ENCODE measurements at regions not wholly inside any gene's neighbourhood (a gene's known extent, or its start where the extent isn't known, plus 50 kb on each side); places are given as distances from the start of the nearest gene placed in this dataset.

GRCh38 chr18:67219821-67220220 lies 296.7 kb downstream of the DSEL start:
- Histone ChIP-seq H3K27ac (ENCODE audit: low read length) (no peak overlapping the region), H3K9me3 (ENCODE audit: control insufficient read depth, insufficient read depth, low read length) (no peaks in the 10 kb centered on the region), H3K36me3 (ENCODE audit: control insufficient read depth, insufficient read depth, low read length) (no peaks in the 10 kb centered on the region), H3K4me3 (ENCODE audit: low read length) (no peak overlapping the region), H3K27me3 (ENCODE audit: control insufficient read depth, insufficient read depth, low read length) (no peaks in the 10 kb centered on the region), H3K4me1 (ENCODE audit: control insufficient read depth, insufficient read depth, low read length) (no peaks in the 10 kb centered on the region)
- DNase-seq (no peak), ATAC-seq (no peak)
- Mint-ChIP-seq H3K27ac (no peak overlapping the region), H3K9me3 (no peaks in the 10 kb centered on the region), H3K27me3 (ENCODE audit: low read depth in 2 of 2) (no peaks in the 10 kb centered on the region), H3K4me1 (no peaks in the 10 kb centered on the region), H3K36me3 (no peaks in the 10 kb centered on the region), H3K4me3 (no peak overlapping the region)
- no peak for TF ChIP-seq CTCF (IDR thresholded peaks at IDR 0.05)
- WGBS (ENCODE audit: insufficient coverage): 86% methylated on average over 5 of the region's 5 CpGs
- intact Hi-C loops (cut with micrococcal nuclease): no loop called here

GRCh38 chr18:67218556-67218955 lies 298.0 kb downstream of the DSEL start:
- no peak overlapping the region for H3K4me3 ChIP-seq (ENCODE audit: low read length)
- Mint-ChIP-seq H3K4me3 (no peak overlapping the region), H3K9me3 (no peaks in the 10 kb centered on the region), H3K27me3 (ENCODE audit: low read depth in 2 of 2) (no peaks in the 10 kb centered on the region), H3K4me1 (no peaks in the 10 kb centered on the region), H3K27ac (no peak overlapping the region), H3K36me3 (no peaks in the 10 kb centered on the region)
- H3K27ac ChIP-seq (ENCODE audit: low read length): no peak overlapping the region
- WGBS (ENCODE audit: insufficient coverage): 82% methylated on average over 2 of the region's 3 CpGs
- ATAC-seq (no peak), DNase-seq (no peak)
- H3K27me3 ChIP-seq (ENCODE audit: control insufficient read depth, insufficient read depth, low read length): no peaks in the 10 kb centered on the region
- no peaks in the 10 kb centered on the region for H3K36me3 ChIP-seq (ENCODE audit: control insufficient read depth, insufficient read depth, low read length)
- intact Hi-C loops (cut with micrococcal nuclease): no loop called here
- no peaks in the 10 kb centered on the region for H3K4me1 ChIP-seq (ENCODE audit: control insufficient read depth, insufficient read depth, low read length)
- no peak for TF ChIP-seq CTCF (IDR thresholded peaks at IDR 0.05)
- no peaks in the 10 kb centered on the region for H3K9me3 ChIP-seq (ENCODE audit: control insufficient read depth, insufficient read depth, low read length)

- no peak overlapping the region for H3K27ac Mint-ChIP-seq
- H3K4me1 ChIP-seq (ENCODE audit: control insufficient read depth, insufficient read depth, low read length): no peaks in the 10 kb centered on the region
- no peaks in the 10 kb centered on the region for H3K36me3 Mint-ChIP-seq
- DNase-seq: peak in 1 of 2 donors; percentile 79
- no peaks in the 10 kb centered on the region for H3K36me3 ChIP-seq (ENCODE audit: control insufficient read depth, insufficient read depth, low read length)
- no peaks in the 10 kb centered on the region for H3K4me1 Mint-ChIP-seq
- H3K9me3 ChIP-seq (ENCODE audit: control insufficient read depth, insufficient read depth, low read length): no peaks in the 10 kb centered on the region
- ATAC-seq: peak; percentile 65 to 80 (median 74)
- H3K27me3 ChIP-seq (ENCODE audit: control insufficient read depth, insufficient read depth, low read length): no peaks in the 10 kb centered on the region
- 0% methylated on average over 2 of the region's 7 CpGs for WGBS (ENCODE audit: insufficient coverage)
- intact Hi-C loops (cut with micrococcal nuclease): loop anchor here (1.0 to 2.0 kb wide), 2 partner anchors 1443 to 1517 kb away; no protein-coding TSS in a partner anchor
- TF ChIP-seq CTCF (IDR thresholded peaks at IDR 0.05): peak; percentile 78
- no peaks in the 10 kb centered on the region for H3K27me3 Mint-ChIP-seq (ENCODE audit: low read depth in 2 of 2)
- no peak overlapping the region for H3K4me3 ChIP-seq (ENCODE audit: low read length)
- H3K4me3 Mint-ChIP-seq: no peak overlapping the region
- H3K9me3 Mint-ChIP-seq: no peaks in the 10 kb centered on the region
- no peak overlapping the region for H3K27ac ChIP-seq (ENCODE audit: low read length)
Measured at GRCh38 chr18:67217551-67218166, 298.9 kb downstream of the DSEL start.

- no peak for DNase-seq
- Mint-ChIP-seq H3K36me3 (no peaks in the 10 kb centered on the region), H3K4me1 (no peaks in the 10 kb centered on the region), H3K27ac (no peak overlapping the region), H3K9me3 (no peaks in the 10 kb centered on the region), H3K27me3 (ENCODE audit: low read depth in 2 of 2) (no peaks in the 10 kb centered on the region), H3K4me3 (no peak overlapping the region)
- H3K4me3 ChIP-seq (ENCODE audit: low read length): no peak overlapping the region
- 80% methylated on average over 1 of the region's 1 CpG for WGBS (ENCODE audit: insufficient coverage)
- no peaks in the 10 kb centered on the region for H3K36me3 ChIP-seq (ENCODE audit: control insufficient read depth, insufficient read depth, low read length)
- no peaks in the 10 kb centered on the region for H3K9me3 ChIP-seq (ENCODE audit: control insufficient read depth, insufficient read depth, low read length)
- no peaks in the 10 kb centered on the region for H3K27me3 ChIP-seq (ENCODE audit: control insufficient read depth, insufficient read depth, low read length)
- intact Hi-C loops (cut with micrococcal nuclease): loop anchor here (1.0 to 2.0 kb wide), 2 partner anchors 1443 to 1518 kb away; no protein-coding TSS in a partner anchor
- no peak for TF ChIP-seq CTCF (IDR thresholded peaks at IDR 0.05)
- H3K4me1 ChIP-seq (ENCODE audit: control insufficient read depth, insufficient read depth, low read length): no peaks in the 10 kb centered on the region
- H3K27ac ChIP-seq (ENCODE audit: low read length): no peak overlapping the region
- ATAC-seq: no peak
Measured at GRCh38 chr18:67216846-67217245, 299.7 kb downstream of the DSEL start.

All from natural killer cell (primary cell).